Left renal pelvis (tissue), 4 donors: ENCODE measurements at regions not wholly inside any gene's neighbourhood (a gene's known extent, or its start where the extent isn't known, plus 50 kb on each side); places are given as distances from the start of the nearest gene placed in this dataset.
"Not testable (repeated sequence)": the region's sequence is repeated elsewhere in the genome, so short reads cannot be mapped to it uniquely, and the experiment has no call there.

Experiments used
- DNase-seq, 4 donors: peaks; one replicate each; pipeline ENCODE4 v3.0.0-alpha.2; 2013; ENCODE audit warnings: low read depth in 4 of 4, low spot score in 3 of 4

- DNase-seq, result no peak
Measured at GRCh38 chr15:24733659-24734058, 58.1 kb downstream of the NPAP1 start.

GRCh38 chr15:24734396-24734795 lies 58.8 kb downstream of the NPAP1 start:
- no peak for DNase-seq

GRCh38 chr15:24745290-24745689 lies 69.7 kb downstream of the NPAP1 start:
- no peak for DNase-seq

- no peak for DNase-seq
Measured at GRCh38 chr15:24746094-24746493, 70.5 kb downstream of the NPAP1 start.

- DNase-seq, result no peak
Measured at GRCh38 chr15:24747376-24747775, 71.8 kb downstream of the NPAP1 start.

GRCh38 chr15:24748812-24749439 lies 73.4 kb downstream of the NPAP1 start:
- no peak for DNase-seq

- no peak for DNase-seq
Measured at GRCh38 chr15:24752354-24752753, 76.8 kb downstream of the NPAP1 start.

- no peak for DNase-seq
Measured at GRCh38 chr15:24756101-24756500, 80.5 kb downstream of the NPAP1 start.

- DNase-seq, result no peak
Measured at GRCh38 chr15:24760066-24760465, 84.5 kb downstream of the NPAP1 start.

- no peak for DNase-seq
Measured at GRCh38 chr15:24761704-24762302, 86.2 kb downstream of the NPAP1 start.

GRCh38 chr15:24763891-24764290 lies 88.3 kb downstream of the NPAP1 start:
- no peak for DNase-seq

- DNase-seq, result no peak
Measured at GRCh38 chr15:24764375-24765171, 89.0 kb downstream of the NPAP1 start.

GRCh38 chr15:24766511-24767133 lies 91.0 kb downstream of the NPAP1 start:
- no peak for DNase-seq

GRCh38 chr15:24772266-24772665 lies 96.7 kb downstream of the NPAP1 start:
- DNase-seq, result no peak

- peak; percentile 62 to 80 (median 73) for DNase-seq
Measured at GRCh38 chr15:24772686-24773373, 97.3 kb downstream of the NPAP1 start.

- no peak for DNase-seq
Measured at GRCh38 chr15:24777307-24777706, 101.7 kb downstream of the NPAP1 start.

GRCh38 chr15:24784506-24784905 lies 108.9 kb downstream of the NPAP1 start:
- no peak for DNase-seq

- DNase-seq, result no peak
Measured at GRCh38 chr15:24786347-24786746, 110.8 kb downstream of the NPAP1 start.

- not testable (repeated sequence) for DNase-seq
Measured at GRCh38 chr15:24802624-24803023, 127.0 kb downstream of the NPAP1 start.

- no peak for DNase-seq
Measured at GRCh38 chr15:24819680-24820079, 135.1 kb upstream of the SNRPN start.

- DNase-seq, result no peak
Measured at GRCh38 chr15:24823473-24823872, 131.3 kb upstream of the SNRPN start.
